ENCODE measurements at regions not wholly inside any gene's neighbourhood (a gene's known extent, or its start where the extent isn't known, plus 50 kb on each side); places are given as distances from the start of the nearest gene placed in this dataset.

DNA sequence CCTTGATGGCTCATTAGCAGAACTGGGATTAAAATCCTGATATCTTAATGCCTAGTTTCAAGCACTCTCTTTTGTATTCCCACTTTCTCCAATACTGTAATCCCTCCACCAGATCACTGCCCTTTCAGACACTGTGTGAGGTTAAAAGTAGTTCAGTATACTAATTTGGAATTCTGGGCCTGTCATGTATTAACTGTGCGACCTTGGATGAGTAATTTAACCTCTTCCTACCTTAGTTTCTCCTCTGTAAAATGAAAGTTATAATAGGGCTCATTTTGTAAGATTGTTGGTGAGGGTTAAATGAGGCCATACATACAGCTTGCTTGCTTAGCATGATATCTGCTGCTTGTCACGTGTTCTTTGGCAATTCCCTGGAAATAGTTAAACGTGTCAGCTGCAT, 207.3 kb upstream of the HS3ST1 start:
- TF ChIP-seq, protein P1, sequence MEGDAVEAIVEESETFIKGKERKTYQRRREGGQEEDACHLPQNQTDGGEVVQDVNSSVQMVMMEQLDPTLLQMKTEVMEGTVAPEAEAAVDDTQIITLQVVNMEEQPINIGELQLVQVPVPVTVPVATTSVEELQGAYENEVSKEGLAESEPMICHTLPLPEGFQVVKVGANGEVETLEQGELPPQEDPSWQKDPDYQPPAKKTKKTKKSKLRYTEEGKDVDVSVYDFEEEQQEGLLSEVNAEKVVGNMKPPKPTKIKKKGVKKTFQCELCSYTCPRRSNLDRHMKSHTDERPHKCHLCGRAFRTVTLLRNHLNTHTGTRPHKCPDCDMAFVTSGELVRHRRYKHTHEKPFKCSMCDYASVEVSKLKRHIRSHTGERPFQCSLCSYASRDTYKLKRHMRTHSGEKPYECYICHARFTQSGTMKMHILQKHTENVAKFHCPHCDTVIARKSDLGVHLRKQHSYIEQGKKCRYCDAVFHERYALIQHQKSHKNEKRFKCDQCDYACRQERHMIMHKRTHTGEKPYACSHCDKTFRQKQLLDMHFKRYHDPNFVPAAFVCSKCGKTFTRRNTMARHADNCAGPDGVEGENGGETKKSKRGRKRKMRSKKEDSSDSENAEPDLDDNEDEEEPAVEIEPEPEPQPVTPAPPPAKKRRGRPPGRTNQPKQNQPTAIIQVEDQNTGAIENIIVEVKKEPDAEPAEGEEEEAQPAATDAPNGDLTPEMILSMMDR (IDR thresholded peaks at IDR 0.05) = no peak
- TF ChIP-seq ZFX (IDR thresholded peaks at IDR 0.05; ENCODE audit: borderline replicate concordance) = no peak
- H3K27ac ChIP-seq = no peak overlapping the region

DNA sequence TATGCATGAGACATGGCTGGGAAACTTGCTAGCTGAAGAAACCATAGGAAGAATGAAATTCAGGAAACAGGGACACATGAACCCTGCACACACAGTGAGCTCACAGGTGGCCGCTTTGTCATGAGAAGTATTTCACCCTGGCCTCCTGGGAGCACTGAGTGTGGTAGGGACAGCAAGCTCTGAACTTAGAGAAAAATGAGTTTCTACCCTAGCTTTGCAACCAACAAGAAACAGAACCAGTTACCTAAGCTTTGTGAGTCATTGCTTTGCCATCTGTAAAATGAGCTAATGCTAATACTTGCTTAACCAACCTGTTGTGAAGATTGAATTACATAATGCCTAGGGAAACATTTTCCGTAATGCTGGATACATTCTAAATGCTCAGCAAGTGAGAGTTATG, 206.6 kb upstream of the HS3ST1 start:
- H3K27ac ChIP-seq = no peak overlapping the region

DNA sequence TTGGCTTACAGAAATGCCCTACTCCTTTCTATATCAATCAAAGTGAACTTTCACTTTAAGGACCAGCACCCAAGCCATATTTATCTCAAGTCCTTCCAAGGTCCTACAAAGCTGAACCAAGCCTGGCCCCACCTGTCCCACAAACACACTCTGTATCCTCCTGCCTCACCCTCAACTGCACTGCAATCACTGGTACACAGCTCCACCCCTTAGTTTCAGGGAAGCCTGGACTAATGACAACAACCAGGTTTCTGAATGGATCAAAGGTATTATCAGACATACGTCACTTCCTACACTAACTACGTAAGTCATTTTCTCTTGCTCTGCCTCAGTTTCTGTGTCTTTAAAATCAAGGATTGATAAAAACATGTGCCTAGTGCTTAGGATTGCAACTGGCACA, 205.6 kb upstream of the HS3ST1 start:
- no peak overlapping the region for H3K27ac ChIP-seq
- TF ChIP-seq ZFX (IDR thresholded peaks at IDR 0.05; ENCODE audit: borderline replicate concordance) = no peak
- TF ChIP-seq, protein P1 (IDR thresholded peaks at IDR 0.05) = no peak

More for the DNA sequence above, 206.6 kb upstream of the HS3ST1 start:
- TF ChIP-seq, protein P1 (IDR thresholded peaks at IDR 0.05) = no peak
- TF ChIP-seq ZFX (IDR thresholded peaks at IDR 0.05; ENCODE audit: borderline replicate concordance) = no peak

DNA sequence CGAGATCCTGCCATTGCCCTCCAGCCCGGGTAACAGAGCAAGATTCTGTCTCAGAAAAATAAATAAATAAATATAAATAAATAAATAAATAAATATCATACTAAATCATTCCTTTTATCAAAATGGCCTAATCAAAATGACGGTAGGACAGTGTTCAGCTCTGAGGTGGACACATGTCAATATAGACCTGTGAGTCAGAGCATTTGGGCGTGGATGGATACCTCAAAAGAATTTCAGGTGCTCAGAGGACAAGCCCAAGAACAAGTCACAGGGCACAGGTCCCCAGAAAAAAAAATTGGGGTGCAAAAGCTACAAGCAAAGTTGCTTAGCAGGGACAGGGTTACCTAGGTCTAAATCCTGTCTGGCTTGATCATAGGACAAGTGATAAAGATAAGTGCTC, 204.7 kb upstream of the HS3ST1 start:
- no peak overlapping the region for H3K27ac ChIP-seq
- TF ChIP-seq, protein P1 (IDR thresholded peaks at IDR 0.05) = no peak
- no peak for TF ChIP-seq ZFX (IDR thresholded peaks at IDR 0.05; ENCODE audit: borderline replicate concordance)

DNA sequence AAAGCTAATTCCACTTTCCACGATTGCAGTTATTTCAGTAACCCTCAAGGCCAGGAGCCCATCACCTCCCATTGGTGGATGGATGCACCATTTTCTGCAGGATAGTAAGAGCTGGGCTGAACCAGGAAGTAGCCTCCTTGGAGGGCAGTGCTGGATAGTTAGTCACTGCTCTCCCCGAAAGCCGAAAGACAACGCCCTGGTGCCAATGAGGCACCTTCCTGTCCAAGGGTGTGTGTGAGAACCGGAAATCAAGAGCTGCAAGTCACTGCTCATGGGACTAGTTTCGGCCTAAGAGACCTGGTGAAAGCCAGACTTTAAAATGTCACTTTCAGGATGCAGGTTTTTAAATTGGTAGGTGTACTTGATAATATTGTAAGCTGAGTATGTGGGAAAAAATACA, 203.8 kb upstream of the HS3ST1 start:
- H3K27ac ChIP-seq = no peak overlapping the region
- no peak for TF ChIP-seq ZFX (IDR thresholded peaks at IDR 0.05; ENCODE audit: borderline replicate concordance)
- TF ChIP-seq, protein P1 (IDR thresholded peaks at IDR 0.05) = no peak

DNA sequence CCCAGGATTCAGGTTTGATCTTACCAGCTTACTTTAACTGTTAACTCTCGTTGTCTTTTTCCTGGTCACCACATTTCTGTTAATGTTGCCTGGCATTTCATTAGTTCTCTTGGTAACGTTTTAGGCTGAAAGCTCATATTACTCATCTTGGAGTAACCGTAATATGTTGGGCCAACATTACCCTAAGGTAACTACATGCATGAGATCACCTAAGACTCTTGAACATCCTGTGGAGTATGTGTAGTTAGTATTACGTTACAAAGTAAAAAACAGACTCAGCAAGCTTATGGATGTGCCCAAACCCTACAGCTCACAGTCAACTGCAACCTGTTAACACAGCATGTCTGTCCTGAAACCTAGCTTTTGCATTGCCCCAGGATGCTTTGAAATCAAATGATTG, 203.3 kb upstream of the HS3ST1 start:
- TF ChIP-seq ZFX (IDR thresholded peaks at IDR 0.05; ENCODE audit: borderline replicate concordance) = no peak
- TF ChIP-seq, protein P1 (IDR thresholded peaks at IDR 0.05) = no peak
- no peak overlapping the region for H3K27ac ChIP-seq

DNA sequence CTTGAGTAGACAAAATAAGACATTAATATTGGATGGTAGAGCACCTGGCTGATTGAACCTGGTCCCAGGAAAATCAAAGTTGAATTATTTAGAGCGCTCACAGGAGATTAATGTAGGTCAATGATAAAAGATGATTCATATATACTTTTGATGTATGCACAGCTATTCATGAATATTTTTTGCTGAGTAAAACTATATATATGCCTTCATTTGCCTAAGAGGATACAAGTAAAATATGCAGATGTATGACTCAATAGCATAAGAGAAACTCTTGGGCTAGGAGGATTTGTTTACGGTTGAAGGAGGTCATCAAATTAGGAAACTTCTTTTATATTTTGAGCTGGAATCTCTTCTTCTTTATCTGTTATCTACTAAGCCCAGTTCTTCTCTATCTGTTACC, 202.7 kb upstream of the HS3ST1 start:
- TF ChIP-seq ZFX (IDR thresholded peaks at IDR 0.05; ENCODE audit: borderline replicate concordance) = no peak
- TF ChIP-seq, protein P1 (IDR thresholded peaks at IDR 0.05) = no peak
- no peak overlapping the region for H3K27ac ChIP-seq
